Activated CD4-positive, alpha-beta memory T cell treated with anti-CD3 and anti-CD28 coated beads, Interleukin-2, amount 10 ng/mL, durations not matched to agents 7 days and 5 days (primary cell): ENCODE measurements at regions not wholly inside any gene's neighbourhood (a gene's known extent, or its start where the extent isn't known, plus 50 kb on each side); places are given as distances from the start of the nearest gene placed in this dataset.

ENCODE experiments used
- CTCF ChIA-PET: fragments of 350-600 bp; sonication (Branson Sonifier 250); formaldehyde crosslinking; loops from one replicate; lab custom pipeline; 2021; ENCODE audit warnings: antibody characterized with exemption, inconsistent platforms; lab: Charles Lee
- POLR2A ChIA-PET: fragments of 350-600 bp; sonication (Branson Sonifier 250); formaldehyde crosslinking; loops from one replicate; lab custom pipeline; 2021; ENCODE audit warnings: antibody characterized with exemption; lab: Charles Lee
- DNase-seq: peaks from one replicate; pipeline ENCODE4 v3.0.0-alpha.2; 2020
- H3K27ac Mint-ChIP-seq: one replicate; pipeline ENCODE4 v1.8.0; 2021; ENCODE audit warnings: mild to moderate bottlenecking, mixed read lengths
- H3K27me3 Mint-ChIP-seq: one replicate; pipeline ENCODE4 v1.8.0; 2021; ENCODE audit warnings: mixed read lengths
- H3K36me3 Mint-ChIP-seq: one replicate; pipeline ENCODE4 v1.8.0; 2021; ENCODE audit warnings: low read depth, mixed read lengths
- H3K4me1 Mint-ChIP-seq: one replicate; pipeline ENCODE4 v1.8.0; 2021; ENCODE audit warnings: mixed read lengths
- H3K4me3 Mint-ChIP-seq: one replicate; pipeline ENCODE4 v1.8.0; 2021; ENCODE audit warnings: mild to moderate bottlenecking, mixed read lengths
- H3K9me3 Mint-ChIP-seq: one replicate; pipeline ENCODE4 v1.8.0; 2021; ENCODE audit warnings: mixed read lengths

- no peaks in the 10 kb centered on the region for H3K4me1 Mint-ChIP-seq
- H3K9me3 Mint-ChIP-seq, result no peaks in the 10 kb centered on the region
- no peak overlapping the region for H3K27ac Mint-ChIP-seq
- CTCF ChIA-PET, result no interaction called here
- no peaks in the 10 kb centered on the region for H3K36me3 Mint-ChIP-seq
- POLR2A ChIA-PET, result no interaction called here
- peaks cover 8% of the 10 kb centered on the region for H3K27me3 Mint-ChIP-seq
- DNase-seq, result no peak
- H3K4me3 Mint-ChIP-seq, result no peak overlapping the region
Observed at GRCh38 chr6:119658917-119659316, 309.4 kb upstream of the MAN1A1 start.

DNA sequence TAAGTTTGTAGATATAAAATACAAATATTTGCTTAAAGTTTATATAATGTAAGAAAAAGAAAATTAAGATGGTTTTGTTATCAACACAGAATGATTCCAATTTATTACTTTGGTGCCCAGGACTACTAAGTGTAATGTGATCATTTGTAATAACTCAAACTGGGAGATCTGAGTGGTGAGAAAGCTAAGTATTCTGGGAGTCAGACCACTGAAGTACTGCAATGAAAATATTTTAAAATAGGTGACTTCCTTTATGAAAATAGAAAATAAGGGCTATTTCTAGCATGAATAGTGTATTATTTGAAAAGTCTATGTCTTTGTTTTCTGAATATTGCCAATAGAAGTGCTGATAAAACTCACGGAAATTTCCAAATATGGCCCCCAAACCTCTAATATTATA is 305.6 kb upstream of the MAN1A1 start:
- peaks cover 8% of the 10 kb centered on the region for H3K27me3 Mint-ChIP-seq
- CTCF ChIA-PET, result no interaction called here
- DNase-seq, result no peak
- POLR2A ChIA-PET, result no interaction called here
- no peak overlapping the region for H3K4me3 Mint-ChIP-seq
- no peaks in the 10 kb centered on the region for H3K36me3 Mint-ChIP-seq
- no peaks in the 10 kb centered on the region for H3K9me3 Mint-ChIP-seq
- H3K27ac Mint-ChIP-seq, result no peak overlapping the region
- H3K4me1 Mint-ChIP-seq, result no peaks in the 10 kb centered on the region

GRCh38 chr6:119653329-119653728 is 303.8 kb upstream of the MAN1A1 start:
- ChIA-PET CTCF (no interaction called here), POLR2A (no interaction called here)
- no peak overlapping the region for H3K27ac Mint-ChIP-seq
- H3K27me3 Mint-ChIP-seq, result peaks cover 7% of the 10 kb centered on the region
- H3K9me3 Mint-ChIP-seq, result no peaks in the 10 kb centered on the region
- no peak for DNase-seq
- no peaks in the 10 kb centered on the region for H3K4me1 Mint-ChIP-seq
- no peak overlapping the region for H3K4me3 Mint-ChIP-seq
- no peaks in the 10 kb centered on the region for H3K36me3 Mint-ChIP-seq

GRCh38 chr6:119649531-119649930 is 300.0 kb upstream of the MAN1A1 start:
- POLR2A ChIA-PET, result no interaction called here

DNA sequence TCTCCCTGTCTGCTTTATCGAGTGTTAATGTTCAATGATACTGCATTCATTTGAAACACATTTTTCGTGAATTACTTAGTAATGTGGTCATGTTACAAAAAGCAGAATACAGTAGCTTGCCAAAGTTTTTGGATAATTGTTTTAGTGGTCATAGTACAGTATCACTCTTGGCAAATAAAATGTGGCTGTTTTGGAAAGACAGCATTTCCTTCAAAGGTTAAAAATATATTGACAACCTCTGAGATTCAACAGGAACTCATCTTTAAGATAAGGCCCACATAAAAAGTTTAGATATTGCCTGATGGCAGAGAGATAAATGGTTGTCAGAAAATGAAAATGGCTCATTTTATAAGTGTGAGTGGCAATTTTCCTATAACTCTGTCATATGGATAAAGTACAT is 297.7 kb upstream of the MAN1A1 start:
- Mint-ChIP-seq H3K4me1 (no peaks in the 10 kb centered on the region), H3K9me3 (no peaks in the 10 kb centered on the region), H3K36me3 (no peaks in the 10 kb centered on the region), H3K4me3 (no peak overlapping the region), H3K27me3 (peaks cover 5% of the 10 kb centered on the region), H3K27ac (no peak overlapping the region)
- ChIA-PET POLR2A (no interaction called here), CTCF (interaction anchor here (0.6 kb wide), 1 partner anchor 304 kb away, joined by 3 read pairs; no protein-coding TSS in a partner anchor)
- DNase-seq, result no peak

More at GRCh38 chr6:119649531-119649930, 300.0 kb upstream of the MAN1A1 start:
- H3K4me1 Mint-ChIP-seq, result no peaks in the 10 kb centered on the region
- DNase-seq, result no peak
- H3K36me3 Mint-ChIP-seq, result no peaks in the 10 kb centered on the region
- no peak overlapping the region for H3K4me3 Mint-ChIP-seq
- H3K27me3 Mint-ChIP-seq, result peaks cover 7% of the 10 kb centered on the region
- CTCF ChIA-PET, result no interaction called here
- H3K9me3 Mint-ChIP-seq, result no peaks in the 10 kb centered on the region
- H3K27ac Mint-ChIP-seq, result no peak overlapping the region

- no peak for DNase-seq
- Mint-ChIP-seq H3K27ac (no peak overlapping the region), H3K36me3 (no peaks in the 10 kb centered on the region), H3K27me3 (peaks cover 5% of the 10 kb centered on the region), H3K4me3 (no peak overlapping the region), H3K4me1 (no peaks in the 10 kb centered on the region), H3K9me3 (no peaks in the 10 kb centered on the region)
- POLR2A ChIA-PET, result no interaction called here
- CTCF ChIA-PET, result interaction anchor here (0.6 kb wide), 1 partner anchor 599 kb away, joined by 3 read pairs; no protein-coding TSS in a partner anchor
Observed at GRCh38 chr6:119643876-119644275, 294.3 kb upstream of the MAN1A1 start.

GRCh38 chr6:119637768-119638167 is 288.2 kb upstream of the MAN1A1 start:
- no peak for DNase-seq
- Mint-ChIP-seq H3K4me1 (no peaks in the 10 kb centered on the region), H3K27ac (no peak overlapping the region), H3K27me3 (no peaks in the 10 kb centered on the region), H3K4me3 (no peak overlapping the region), H3K9me3 (no peaks in the 10 kb centered on the region), H3K36me3 (no peaks in the 10 kb centered on the region)
- POLR2A ChIA-PET, result no interaction called here
- CTCF ChIA-PET, result no interaction called here

- ChIA-PET POLR2A (no interaction called here), CTCF (no interaction called here)
- Mint-ChIP-seq H3K4me3 (no peak overlapping the region), H3K36me3 (no peaks in the 10 kb centered on the region), H3K9me3 (no peaks in the 10 kb centered on the region), H3K4me1 (no peaks in the 10 kb centered on the region), H3K27ac (no peak overlapping the region), H3K27me3 (no peaks in the 10 kb centered on the region)
- DNase-seq, result no peak
Observed at GRCh38 chr6:119636060-119636459, 286.5 kb upstream of the MAN1A1 start.

- Mint-ChIP-seq H3K9me3 (no peaks in the 10 kb centered on the region), H3K4me1 (no peaks in the 10 kb centered on the region), H3K27ac (no peak overlapping the region), H3K36me3 (no peaks in the 10 kb centered on the region), H3K27me3 (no peaks in the 10 kb centered on the region), H3K4me3 (no peak overlapping the region)
- CTCF ChIA-PET, result no interaction called here
- POLR2A ChIA-PET, result no interaction called here
- no peak for DNase-seq
Observed at GRCh38 chr6:119633461-119633860, 283.9 kb upstream of the MAN1A1 start.

DNA sequence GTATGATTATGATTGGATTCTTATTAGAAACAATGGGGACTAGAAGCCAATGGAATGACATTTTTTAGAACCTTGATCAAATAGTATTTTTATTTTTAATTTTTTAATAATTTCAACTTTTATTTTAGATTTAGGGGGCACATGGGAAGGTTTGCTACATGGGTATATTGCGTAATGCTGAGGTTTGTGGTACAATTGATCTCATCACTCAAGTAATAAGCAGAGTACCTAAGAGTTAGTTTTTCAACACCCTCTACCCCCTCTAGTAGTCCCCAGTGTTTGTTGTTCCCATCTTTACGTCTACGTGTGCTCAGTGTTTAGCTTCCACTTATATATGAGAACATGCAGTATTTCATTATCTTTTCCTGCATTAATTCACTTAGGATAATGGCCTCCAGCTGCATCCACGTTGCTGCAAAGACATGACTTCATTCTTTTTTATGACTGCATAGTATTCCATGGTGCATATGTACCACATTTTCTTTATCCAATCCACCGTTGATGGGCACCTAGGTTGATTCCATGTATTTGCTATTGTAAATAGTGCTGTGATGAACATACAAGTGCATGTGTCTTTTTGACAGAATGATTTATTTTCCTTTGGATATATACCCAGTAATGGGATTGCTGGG is 281.1 kb upstream of the MAN1A1 start:
- no peak overlapping the region for H3K4me3 Mint-ChIP-seq
- no peaks in the 10 kb centered on the region for H3K4me1 Mint-ChIP-seq
- ChIA-PET POLR2A (no interaction called here), CTCF (no interaction called here)
- peaks cover 2% of the 10 kb centered on the region for H3K27me3 Mint-ChIP-seq
- H3K9me3 Mint-ChIP-seq, result no peaks in the 10 kb centered on the region
- no peaks in the 10 kb centered on the region for H3K36me3 Mint-ChIP-seq
- DNase-seq, result no peak
- H3K27ac Mint-ChIP-seq, result no peak overlapping the region

DNA sequence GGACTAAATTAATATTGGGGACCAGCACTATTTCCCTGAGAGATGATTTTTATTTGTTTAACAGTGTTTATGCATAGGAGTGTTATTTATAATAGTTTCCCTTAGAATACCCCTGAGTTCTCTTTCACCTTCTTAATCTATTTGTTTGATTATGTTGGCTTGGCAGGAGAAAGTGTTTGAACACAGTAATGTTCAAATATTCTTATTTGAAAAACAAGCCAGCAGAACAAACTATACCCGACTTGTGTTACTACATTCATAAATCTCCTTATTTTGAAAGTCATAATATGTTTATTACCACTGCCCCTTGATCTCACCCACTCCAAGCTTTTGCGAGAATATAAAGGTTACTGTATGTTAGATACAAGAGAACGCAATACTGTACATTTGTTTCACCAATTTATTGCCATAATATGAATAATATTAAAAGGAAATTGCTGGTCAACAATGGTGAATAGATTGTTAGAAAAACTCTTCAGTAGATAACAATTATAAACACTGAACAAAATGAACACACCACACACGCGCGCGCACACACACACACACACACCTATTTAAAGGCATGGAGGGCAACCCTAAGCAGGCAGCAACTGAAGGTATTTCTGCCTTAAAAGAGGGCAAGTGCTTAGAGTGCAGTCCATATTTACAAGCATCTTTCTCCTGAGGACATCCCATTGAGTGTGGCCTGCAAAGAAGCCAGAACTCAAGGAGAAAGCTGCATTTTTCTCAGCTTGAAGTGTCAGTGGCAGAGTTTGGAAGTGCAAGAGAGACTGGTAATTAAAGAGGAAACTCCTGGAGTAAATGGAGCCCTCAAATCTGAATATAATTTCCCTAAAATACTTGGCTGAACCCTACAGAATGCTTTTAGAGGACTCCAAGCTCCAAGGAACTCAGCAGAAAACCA is 279.4 kb upstream of the MAN1A1 start:
- Mint-ChIP-seq H3K36me3 (no peaks in the 10 kb centered on the region), H3K9me3 (no peaks in the 10 kb centered on the region), H3K4me1 (no peaks in the 10 kb centered on the region), H3K27me3 (peaks cover 2% of the 10 kb centered on the region), H3K4me3 (no peak overlapping the region), H3K27ac (no peak overlapping the region)
- ChIA-PET POLR2A (no interaction called here), CTCF (interaction anchor here (0.5 kb wide), 1 partner anchor 1397 kb away, joined by 3 read pairs; no protein-coding TSS in a partner anchor)
- DNase-seq, result no peak

DNA sequence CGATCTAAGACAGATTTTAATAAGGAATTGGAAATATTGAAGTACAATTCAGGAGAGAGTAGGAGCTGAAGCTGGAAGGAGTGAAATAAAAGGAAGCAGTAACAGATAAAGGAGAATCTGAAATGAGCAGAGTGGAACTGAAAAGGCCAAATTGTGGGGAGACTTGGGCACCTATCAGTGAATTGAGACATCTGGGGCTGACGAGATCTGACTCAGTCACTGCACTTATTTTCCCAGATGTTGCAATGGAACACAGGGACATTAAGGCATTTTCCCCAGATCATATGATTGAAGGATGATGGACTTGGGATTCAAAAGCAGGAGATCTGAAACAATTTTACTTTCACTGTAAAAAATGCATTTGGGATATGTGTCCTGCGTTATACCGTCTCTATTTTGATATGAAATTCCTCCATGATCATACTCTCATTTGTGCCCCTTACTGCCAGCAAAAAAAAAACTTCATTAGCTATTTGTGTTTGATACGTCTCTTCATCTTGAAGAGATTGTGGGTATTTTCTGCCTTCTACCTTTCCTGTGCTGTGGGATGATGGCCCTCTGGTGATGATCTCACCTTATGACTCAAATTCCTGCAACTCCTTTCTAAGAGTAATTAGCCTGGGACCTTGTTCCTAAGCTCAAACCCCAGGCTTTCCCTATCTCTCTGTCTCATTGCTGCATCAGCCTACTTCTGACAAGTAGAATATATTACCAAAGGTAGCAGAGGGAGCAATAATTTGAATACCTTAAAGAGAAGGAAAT is 278.5 kb upstream of the MAN1A1 start:
- Mint-ChIP-seq H3K27ac (no peak overlapping the region), H3K4me3 (no peak overlapping the region), H3K9me3 (no peaks in the 10 kb centered on the region), H3K27me3 (peaks cover 2% of the 10 kb centered on the region), H3K36me3 (no peaks in the 10 kb centered on the region), H3K4me1 (no peaks in the 10 kb centered on the region)
- no peak for DNase-seq
- ChIA-PET POLR2A (no interaction called here), CTCF (no interaction called here)
